OCI-LY3 (cell line): ENCODE measurements at regions not wholly inside any gene's neighbourhood (a gene's known extent, or its start where the extent isn't known, plus 50 kb on each side); places are given as distances from the start of the nearest gene placed in this dataset.

ENCODE experiments used
- EZH2phosphoT487 ChIP-seq: fragments of 200-600 bp; shearing (Covaris generic); IDR thresholded peaks from 2 replicates; pipeline ENCODE4 v1.6.1; 2018; ENCODE audit warnings: antibody characterized with exemption, mixed run types, low read depth
- TF ChIP-seq, protein P1 (sequence below): fragments of 200-600, 300-600 bp; sonication (generic); IDR thresholded peaks from 2 replicates; pipeline ENCODE4 v1.5.1; 2014; ENCODE audit warnings: antibody characterized with exemption, low read length, low read depth

DNA sequence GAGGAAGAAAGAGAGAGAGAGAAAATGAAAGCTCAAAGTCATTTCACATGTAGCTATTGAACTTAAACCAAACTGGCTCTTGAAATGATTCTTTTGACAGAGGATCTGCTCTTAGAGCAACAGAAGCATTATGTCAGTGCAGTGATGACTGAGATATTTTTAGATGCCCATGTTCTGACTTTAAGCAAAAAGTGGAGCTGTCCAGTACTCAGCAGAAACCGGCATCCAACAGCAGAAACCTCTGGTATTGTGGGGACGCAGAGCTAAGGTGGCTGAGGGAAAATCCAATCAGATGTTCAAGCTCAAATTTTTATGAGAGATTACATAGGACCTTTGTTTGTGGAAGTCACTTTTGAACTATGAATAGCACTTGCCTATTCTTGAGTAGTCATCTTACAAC, 69.8 kb upstream of the ANKFN1 start:
- TF ChIP-seq, protein P1, sequence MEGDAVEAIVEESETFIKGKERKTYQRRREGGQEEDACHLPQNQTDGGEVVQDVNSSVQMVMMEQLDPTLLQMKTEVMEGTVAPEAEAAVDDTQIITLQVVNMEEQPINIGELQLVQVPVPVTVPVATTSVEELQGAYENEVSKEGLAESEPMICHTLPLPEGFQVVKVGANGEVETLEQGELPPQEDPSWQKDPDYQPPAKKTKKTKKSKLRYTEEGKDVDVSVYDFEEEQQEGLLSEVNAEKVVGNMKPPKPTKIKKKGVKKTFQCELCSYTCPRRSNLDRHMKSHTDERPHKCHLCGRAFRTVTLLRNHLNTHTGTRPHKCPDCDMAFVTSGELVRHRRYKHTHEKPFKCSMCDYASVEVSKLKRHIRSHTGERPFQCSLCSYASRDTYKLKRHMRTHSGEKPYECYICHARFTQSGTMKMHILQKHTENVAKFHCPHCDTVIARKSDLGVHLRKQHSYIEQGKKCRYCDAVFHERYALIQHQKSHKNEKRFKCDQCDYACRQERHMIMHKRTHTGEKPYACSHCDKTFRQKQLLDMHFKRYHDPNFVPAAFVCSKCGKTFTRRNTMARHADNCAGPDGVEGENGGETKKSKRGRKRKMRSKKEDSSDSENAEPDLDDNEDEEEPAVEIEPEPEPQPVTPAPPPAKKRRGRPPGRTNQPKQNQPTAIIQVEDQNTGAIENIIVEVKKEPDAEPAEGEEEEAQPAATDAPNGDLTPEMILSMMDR = no peak
- no peak for TF ChIP-seq EZH2phosphoT487
